Psoas muscle (tissue), 7 donors: ENCODE measurements at regions not wholly inside any gene's neighbourhood (a gene's known extent, or its start where the extent isn't known, plus 50 kb on each side); places are given as distances from the start of the nearest gene placed in this dataset.

Experiments used
- ATAC-seq, 4 donors: fragments of 200-7000 bp; cut with Tn5 transposase; one replicate each; pipeline ENCODE4 v1.9.1; 2020; ENCODE audit warnings: moderate library complexity in 3 of 4, mild to moderate bottlenecking in 2 of 4
- DNase-seq, 2 donors: peaks; one replicate each; pipeline ENCODE4 v3.0.0-alpha.2; 2020
- H3K27ac ChIP-seq: fragments of 200-600 bp; one replicate; pipeline ENCODE4 v1.8.0; 2022
- H3K27me3 ChIP-seq, 3 donors: fragments of 200-600 bp in 1 of 3; one replicate each; pipeline versions ENCODE4 v1.6.1 to v1.8.0; 2013 to 2022; ENCODE audit warnings: low read length in 2 of 3, mild to moderate bottlenecking in 2 of 3, moderate library complexity in 1 of 3; ENCODE audit not compliant: insufficient read depth in 3 of 3
- H3K36me3 ChIP-seq, 2 donors: fragments of 200-600 bp in 1 of 2; one replicate each; pipeline versions ENCODE4 v1.6.1 to v1.8.0; 2013 to 2022; ENCODE audit warnings: low read depth in 1 of 2, mild to moderate bottlenecking in 1 of 2, moderate library complexity in 1 of 2; ENCODE audit not compliant: insufficient read depth in 1 of 2
- H3K4me1 ChIP-seq: fragments of 200-600 bp; one replicate; pipeline ENCODE4 v1.8.0; 2022
- H3K4me3 ChIP-seq: fragments of 200-600 bp; one replicate; pipeline ENCODE4 v1.8.0; 2022; ENCODE audit warnings: mild to moderate bottlenecking
- H3K9me3 ChIP-seq: fragments of 200-600 bp; one replicate; pipeline ENCODE4 v1.8.0; 2022
- CTCF ChIP-seq: fragments of 200-600 bp; IDR thresholded peaks from one replicate; pipeline ENCODE4 v1.8.0; 2022; ENCODE audit warnings: antibody characterized with exemption
- WGBS, 3 donors: extraction: QIAGEN DNeasy Blood & Tissue Kit; methylation state at CpG; one replicate each; pipeline versions ENCODE4 v1.1.6 to v1.1.7; 2013; 5-methylcytosine and 5-hydroxymethylcytosine counted together
- intact Hi-C, 2 donors: fragments of 100-400 bp; cut with DNase I; formaldehyde crosslinking; loops; one replicate each; pipeline versions ENCODE4 v1.11.0 to v1.14.2; 2022
- donor health status: healthy with polysubstance abuse.
- donor health status: DM: no; HTN: no; CAD: no; lungs with moderate emphysema.
- donor health status: Bipolar disorder and iron deficiency.
- donor health status: healthy.
- donor health status: DM: yes; HTN: yes; CAD: no.
- donor health status: DM: no; HTN: no; CAD: no.
- donor health status: DM: yes; HTN: yes; CAD: no.

GRCh38 chr2:19033240-19033639, 325.2 kb downstream of the OSR1 start:
- Histone ChIP-seq H3K36me3 (no peaks in the 10 kb centered on the region), H3K27ac (peak overlapping the region; percentile 75), H3K27me3 (no peaks in the 10 kb centered on the region), H3K4me3 (no peak overlapping the region), H3K4me1 (peaks cover 12% of the 10 kb centered on the region), H3K9me3 (no peaks in the 10 kb centered on the region)
- no peak for DNase-seq
- ATAC-seq, result peak; percentile 91 to 100 (median 97)
- no peak for TF ChIP-seq CTCF
- WGBS, 3 donors, result 23 to 28% (median 26%) methylated on average over 3 of the region's 3 CpGs
- intact Hi-C loops, result no loop called here

DNA sequence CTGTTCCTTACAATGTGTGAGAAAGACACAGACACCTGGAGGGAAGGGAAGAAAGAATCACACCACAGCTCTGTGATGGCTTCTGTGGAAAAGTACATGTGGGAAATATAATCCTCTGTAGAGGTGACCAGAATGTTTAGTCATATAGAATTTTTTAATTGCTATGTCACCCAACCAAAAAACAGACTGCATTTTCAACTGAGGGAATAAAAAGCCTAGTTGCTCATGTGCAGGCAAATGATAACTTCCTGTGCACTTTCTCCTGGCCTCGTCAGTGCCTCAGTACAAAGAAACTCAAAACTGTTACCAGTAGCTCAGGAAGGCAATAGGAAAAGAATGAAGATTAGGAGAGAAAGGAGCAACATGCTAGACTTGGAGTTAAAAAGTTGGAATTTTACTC, 326.8 kb downstream of the OSR1 start:
- no peak for ATAC-seq
- H3K27me3 ChIP-seq, result no peaks in the 10 kb centered on the region
- H3K27ac ChIP-seq, result no peak overlapping the region
- WGBS, 3 donors, result 81 to 83% (median 82%) methylated on average over 1 of the region's 1 CpG
- no peak for DNase-seq
- H3K9me3 ChIP-seq, result no peaks in the 10 kb centered on the region
- H3K4me3 ChIP-seq, result no peak overlapping the region
- peaks cover 12% of the 10 kb centered on the region for H3K4me1 ChIP-seq
- H3K36me3 ChIP-seq, result no peaks in the 10 kb centered on the region
- intact Hi-C loops, result no loop called here
- no peak for TF ChIP-seq CTCF

DNA sequence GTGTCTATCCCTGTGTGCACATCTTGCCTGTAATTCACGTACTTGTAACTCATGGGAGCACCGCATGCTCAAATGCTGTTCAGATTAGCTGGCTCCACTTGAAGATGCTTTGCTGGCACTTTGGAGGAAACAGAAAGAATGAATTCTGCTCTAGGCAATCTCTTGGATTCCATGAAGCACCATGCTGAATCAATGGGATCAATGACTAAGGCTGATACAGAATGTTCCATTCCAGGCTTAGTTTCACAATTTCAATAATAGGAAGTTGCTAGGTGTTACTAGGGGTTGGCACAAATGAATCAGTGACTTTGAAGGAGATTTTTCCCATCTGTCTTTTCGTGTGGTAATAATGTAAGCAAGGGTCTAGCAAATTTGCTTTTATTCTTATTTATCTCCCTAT, 328.8 kb downstream of the OSR1 start:
- Histone ChIP-seq H3K9me3 (no peaks in the 10 kb centered on the region), H3K27ac (no peak overlapping the region), H3K36me3 (no peaks in the 10 kb centered on the region), H3K4me1 (peaks cover 12% of the 10 kb centered on the region), H3K27me3 (no peaks in the 10 kb centered on the region), H3K4me3 (no peak overlapping the region)
- no peak for DNase-seq
- ATAC-seq, result no peak
- intact Hi-C loops, result no loop called here
- no peak for TF ChIP-seq CTCF
- 91 to 97% (median 93%) methylated on average over 3 of the region's 3 CpGs for WGBS, 3 donors

GRCh38 chr2:19028587-19029375, 329.6 kb downstream of the OSR1 start:
- H3K9me3 ChIP-seq, result no peaks in the 10 kb centered on the region
- H3K27me3 ChIP-seq, result no peaks in the 10 kb centered on the region
- no peak for DNase-seq
- intact Hi-C loops, result no loop called here
- H3K36me3 ChIP-seq, result no peaks in the 10 kb centered on the region
- no peak overlapping the region for H3K4me3 ChIP-seq
- H3K27ac ChIP-seq, result no peak overlapping the region
- WGBS, 3 donors, result 62 to 71% (median 67%) methylated on average over 12 of the region's 12 CpGs
- peaks cover 11% of the 10 kb centered on the region for H3K4me1 ChIP-seq
- TF ChIP-seq CTCF, result no peak
- no peak for ATAC-seq

DNA sequence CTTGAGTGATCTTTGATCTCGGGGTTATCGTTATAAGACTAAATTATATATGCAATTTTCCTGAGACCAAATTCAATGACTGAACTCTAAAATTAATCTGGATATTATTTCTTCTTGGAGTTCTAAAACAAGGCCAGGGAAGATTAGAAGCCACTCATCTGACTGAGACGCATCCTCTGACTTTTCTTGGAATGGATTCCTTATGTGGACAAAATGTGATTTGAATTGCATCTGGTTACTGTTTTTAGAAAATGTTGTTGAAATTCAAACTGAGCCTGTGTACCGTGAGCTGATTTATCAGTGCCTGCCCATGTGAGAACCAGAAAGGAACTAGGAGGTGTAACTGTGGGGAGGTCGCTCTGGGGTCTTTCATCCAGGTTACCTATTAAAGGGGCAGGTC, 330.8 kb downstream of the OSR1 start:
- Histone ChIP-seq H3K9me3 (no peaks in the 10 kb centered on the region), H3K36me3 (no peaks in the 10 kb centered on the region), H3K27me3 (no peaks in the 10 kb centered on the region), H3K4me3 (no peak overlapping the region), H3K4me1 (peaks cover under 1% of the 10 kb centered on the region), H3K27ac (no peak overlapping the region)
- no peak for ATAC-seq
- DNase-seq, result no peak
- WGBS, 3 donors, result 53 to 89% (median 60%) methylated on average over 5 of the region's 5 CpGs
- no peak for TF ChIP-seq CTCF
- intact Hi-C loops, result no loop called here
